C4-2B (cell line): ENCODE measurements at regions not wholly inside any gene's neighbourhood (a gene's known extent, or its start where the extent isn't known, plus 50 kb on each side); places are given as distances from the start of the nearest gene placed in this dataset.

ENCODE experiments used
- H3K27ac ChIP-seq: fragments of 450-650 bp; 2 replicates; pipeline ENCODE4 v1.5.1; 2017
- CTCF ChIP-seq: fragments of 450-650 bp; conservative IDR thresholded peaks from 2 replicates; pipeline ENCODE4 v1.5.1; 2017; ENCODE audit warnings: mild to moderate bottlenecking
- ZFX ChIP-seq: fragments of 450-650 bp; IDR thresholded peaks from 2 replicates; pipeline ENCODE4 v1.6.1; 2017

DNA sequence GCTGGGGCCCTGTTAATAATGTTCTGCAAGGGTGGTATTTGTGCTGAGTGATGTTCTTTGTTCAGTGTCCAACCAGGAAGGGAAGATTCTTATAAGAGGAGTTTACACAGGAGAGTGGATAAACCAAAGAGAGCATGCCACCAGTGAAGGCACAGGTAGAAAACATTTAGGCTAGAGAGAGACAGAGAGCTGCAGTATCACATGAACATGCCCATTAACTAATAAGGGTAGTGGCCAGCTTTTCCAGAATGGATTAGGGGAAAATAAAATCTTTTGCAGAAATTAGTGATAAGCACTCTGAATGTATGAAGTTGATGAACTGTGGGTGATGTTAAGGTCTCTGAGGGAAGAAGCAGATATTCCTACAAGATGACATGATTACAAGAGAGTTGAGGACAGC, 54.1 kb upstream of the PRLR start:
- H3K27ac ChIP-seq, result no peak overlapping the region
- TF ChIP-seq CTCF (no peak), ZFX (no peak)

- no peak overlapping the region for H3K27ac ChIP-seq
- TF ChIP-seq ZFX (no peak), CTCF (no peak)
Observed at GRCh38 chr5:35282810-35283209, 52.5 kb upstream of the PRLR start.

DNA sequence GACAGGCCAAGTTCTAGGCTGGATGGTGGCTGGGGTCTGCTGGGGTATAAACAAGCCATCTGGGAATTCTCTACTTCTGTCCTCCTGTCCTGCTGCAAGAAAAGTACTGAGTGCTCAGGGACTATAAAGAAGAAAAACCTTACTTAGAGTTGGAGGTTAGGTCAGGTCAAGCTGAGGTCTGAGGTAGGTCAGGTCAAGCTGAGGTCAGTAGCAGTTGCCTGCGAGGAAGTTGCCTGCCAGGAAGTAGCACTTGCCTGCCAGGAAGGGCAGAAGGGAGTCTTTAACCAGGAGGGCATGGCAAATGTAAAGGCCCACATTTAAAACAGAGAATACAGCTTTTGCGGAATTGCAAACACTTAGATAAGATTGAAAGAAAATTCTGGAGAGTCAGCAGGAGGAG, 51.3 kb upstream of the PRLR start:
- no peak for TF ChIP-seq CTCF
- no peak for TF ChIP-seq ZFX
- H3K27ac ChIP-seq, result no peak overlapping the region
